Medulla oblongata (tissue), 1 donor: ENCODE measurements at regions not wholly inside any gene's neighbourhood (a gene's known extent, or its start where the extent isn't known, plus 50 kb on each side); places are given as distances from the start of the nearest gene placed in this dataset.

Experiments
- DNase-seq: peaks from one replicate; pipeline ENCODE4 v3.0.0-alpha.2; 2015; ENCODE audit errors: extremely low spot score

DNA sequence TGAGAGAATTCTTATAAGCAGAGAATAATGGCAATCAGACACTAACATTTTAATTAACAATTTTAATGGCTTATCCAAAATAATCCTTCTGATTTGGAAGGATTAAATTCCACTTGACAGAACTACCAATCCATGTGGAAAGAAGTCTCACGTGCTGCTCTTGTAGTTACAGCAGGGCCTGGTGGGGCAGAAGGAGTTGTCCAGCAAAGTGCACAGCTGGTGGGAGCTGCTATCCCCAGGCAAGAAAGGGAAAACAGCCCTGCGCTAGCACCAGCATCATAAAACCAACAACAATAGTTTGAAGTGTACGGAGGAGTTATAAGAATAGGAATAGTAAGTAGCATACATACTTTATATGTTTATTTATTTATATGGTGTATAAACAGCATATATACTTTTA, 127.4 kb upstream of the TRIM2 start:
- DNase-seq: no peak

DNA sequence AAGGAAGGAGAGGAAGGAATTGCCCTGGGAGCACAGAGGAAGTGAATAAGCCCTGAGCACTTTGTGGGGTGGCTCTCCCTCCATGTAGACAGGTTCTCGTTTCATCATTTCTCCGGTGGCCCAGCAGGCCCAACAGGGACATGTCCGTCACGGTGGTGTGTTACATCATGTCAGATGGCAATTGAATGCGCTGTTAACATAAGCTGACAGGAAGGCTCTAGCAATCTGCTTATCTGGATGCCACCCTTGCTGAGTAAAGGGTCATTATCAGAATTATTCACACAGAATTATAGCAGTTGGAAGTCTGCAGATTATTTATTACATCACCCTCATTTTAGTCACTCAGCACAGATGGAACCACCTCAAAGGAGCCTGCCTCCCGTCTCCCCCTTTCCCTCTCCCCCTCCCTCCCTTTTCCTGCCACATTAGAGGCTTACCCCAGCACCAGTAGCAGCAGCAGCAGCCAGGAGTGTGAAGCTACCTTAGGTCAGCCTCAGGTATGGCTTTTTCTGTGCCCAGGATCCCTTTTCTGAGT, 124.3 kb upstream of the TRIM2 start:
- DNase-seq: no peak

DNA sequence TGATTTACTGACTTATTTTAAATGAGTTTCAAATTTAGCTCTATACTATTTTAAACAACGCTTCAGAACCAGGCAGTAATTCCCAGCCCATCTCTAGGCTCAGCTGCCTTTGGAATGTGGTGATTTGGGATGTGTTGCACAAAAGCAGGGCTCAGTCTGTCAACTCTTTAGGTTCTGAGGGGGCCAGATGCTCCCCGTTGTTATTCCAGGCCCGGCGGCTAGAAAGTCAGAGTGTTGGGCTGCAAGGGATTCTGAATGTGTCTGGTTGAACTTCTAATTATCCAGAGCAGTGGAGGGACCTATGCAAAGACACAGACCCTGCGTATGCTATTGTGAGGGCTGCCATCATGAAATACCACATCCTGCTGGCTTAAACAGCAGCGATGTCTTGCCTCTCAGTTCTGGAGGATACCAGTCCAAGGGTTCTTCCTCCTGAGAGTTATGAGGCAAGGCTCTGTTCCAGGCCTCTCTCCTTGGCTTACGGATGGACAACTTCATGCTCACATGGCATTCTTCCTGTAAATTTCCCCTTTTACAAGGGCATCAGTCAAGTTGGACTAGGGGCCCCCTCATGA, 123.2 kb upstream of the TRIM2 start:
- DNase-seq: no peak

GRCh38 chr4:153081693-153082092, 122.5 kb upstream of the TRIM2 start:
- DNase-seq: no peak

- DNase-seq: no peak
Measured at GRCh38 chr4:153082322-153083301, 121.6 kb upstream of the TRIM2 start.

- peak; percentile 94 for DNase-seq
Measured at GRCh38 chr4:153083447-153083947, 120.7 kb upstream of the TRIM2 start.

GRCh38 chr4:153084224-153084979, 119.8 kb upstream of the TRIM2 start:
- DNase-seq: no peak

- peak; percentile 87 for DNase-seq
Measured at GRCh38 chr4:153084980-153085630, 119.1 kb upstream of the TRIM2 start.

DNA sequence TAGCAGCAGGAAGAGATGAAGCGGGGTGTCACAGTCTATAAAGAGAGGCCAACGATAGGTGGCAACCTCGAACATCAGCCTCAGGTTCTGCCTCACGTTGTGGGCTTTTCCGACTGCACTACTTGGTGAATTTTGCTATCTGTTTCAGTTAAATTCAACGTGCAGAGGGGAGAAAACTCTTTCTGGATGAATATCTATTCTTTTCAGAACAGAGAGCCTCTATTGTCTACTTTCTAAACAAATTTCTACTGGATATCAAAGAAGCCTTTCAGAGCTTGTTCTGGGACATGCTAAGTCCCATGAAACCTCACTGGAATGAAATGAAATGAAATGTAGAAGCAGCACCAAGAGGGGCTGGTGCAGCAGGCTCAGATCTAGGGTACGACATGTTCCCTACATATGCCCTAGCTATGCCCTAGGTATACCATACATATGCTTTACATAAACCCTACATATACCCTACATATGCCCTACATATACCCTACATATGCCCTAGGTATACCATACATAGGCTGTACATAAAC, 116.5 kb upstream of the TRIM2 start:
- peak; percentile 83 for DNase-seq

DNA sequence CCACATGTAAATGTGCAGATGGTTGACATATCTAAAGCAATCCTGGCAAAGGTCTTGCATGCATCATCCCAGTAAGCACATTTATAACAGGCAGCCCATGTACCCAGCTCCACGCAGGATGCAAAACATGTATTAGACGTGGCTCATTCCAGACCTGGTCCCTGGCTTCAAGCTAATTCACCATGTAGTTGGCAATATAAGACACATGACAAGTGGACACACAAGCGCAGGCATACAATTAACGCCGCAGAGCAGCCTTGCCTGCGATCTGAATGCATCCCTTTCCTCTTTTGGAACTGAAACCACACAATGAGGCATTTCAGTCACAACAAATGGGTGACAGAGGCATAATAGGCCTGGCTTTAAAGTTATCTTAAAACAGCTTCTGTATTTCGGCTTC, 114.5 kb upstream of the TRIM2 start:
- peak; percentile 64 for DNase-seq

DNA sequence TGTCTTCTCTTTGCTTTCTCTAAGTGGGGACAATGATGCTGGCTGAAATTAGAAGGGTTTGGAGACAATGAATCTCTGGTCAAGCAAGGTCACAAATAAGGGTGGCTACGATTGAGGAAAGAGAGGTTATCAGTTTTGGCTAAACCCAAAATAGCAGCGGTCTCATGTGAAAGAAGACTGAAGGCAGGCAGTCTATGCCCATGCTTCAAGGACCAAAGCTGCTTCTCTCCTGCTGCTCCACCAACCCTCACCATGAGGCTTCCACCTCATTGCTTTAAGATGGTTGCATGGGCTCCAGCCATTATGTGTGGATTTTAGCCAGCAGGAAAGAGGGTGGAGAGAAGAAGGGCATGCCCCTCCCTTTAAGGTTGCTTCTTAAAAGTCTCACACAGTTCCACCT, 114.1 kb upstream of the TRIM2 start:
- DNase-seq: no peak

GRCh38 chr4:153090670-153091385, 113.4 kb upstream of the TRIM2 start:
- DNase-seq: no peak

DNA sequence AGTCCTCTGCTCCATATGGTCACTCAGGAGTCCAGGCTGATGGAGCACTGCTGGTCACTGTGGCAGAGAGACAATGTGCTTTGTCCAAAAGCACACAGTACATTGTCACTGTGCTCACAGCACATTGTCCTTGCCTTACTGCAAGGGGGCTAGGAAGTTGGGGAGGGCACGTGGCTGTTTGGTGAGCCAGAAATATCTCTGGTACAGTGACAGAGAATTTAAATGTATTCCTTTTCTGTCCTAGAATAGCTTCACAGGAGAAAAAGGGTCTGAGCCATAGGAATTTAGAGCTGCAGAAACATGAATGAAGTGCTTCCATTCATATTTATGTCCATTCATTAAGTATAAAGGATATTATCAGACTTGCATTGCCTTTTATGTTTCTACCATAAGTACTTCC, 110.8 kb upstream of the TRIM2 start:
- DNase-seq: no peak

DNA sequence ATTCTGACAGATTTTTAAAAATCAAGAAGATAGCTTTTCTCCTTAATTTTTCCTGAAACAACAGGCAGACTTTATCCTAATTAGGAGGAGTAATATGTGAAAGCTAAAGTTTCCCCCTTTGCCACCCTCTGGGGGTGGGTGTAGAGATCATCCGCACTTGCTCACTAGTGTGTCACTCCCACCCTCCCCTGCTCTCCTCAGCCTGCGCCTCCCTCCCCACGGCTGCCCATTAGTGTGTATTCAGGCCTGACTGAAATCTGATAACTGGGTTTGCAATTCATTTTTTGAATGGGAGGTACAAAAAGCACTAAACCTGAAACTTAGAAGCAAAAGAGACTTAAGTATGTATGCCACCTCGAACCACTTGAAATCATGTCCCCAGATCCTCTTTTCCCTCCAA, 110.4 kb upstream of the TRIM2 start:
- DNase-seq: no peak

DNA sequence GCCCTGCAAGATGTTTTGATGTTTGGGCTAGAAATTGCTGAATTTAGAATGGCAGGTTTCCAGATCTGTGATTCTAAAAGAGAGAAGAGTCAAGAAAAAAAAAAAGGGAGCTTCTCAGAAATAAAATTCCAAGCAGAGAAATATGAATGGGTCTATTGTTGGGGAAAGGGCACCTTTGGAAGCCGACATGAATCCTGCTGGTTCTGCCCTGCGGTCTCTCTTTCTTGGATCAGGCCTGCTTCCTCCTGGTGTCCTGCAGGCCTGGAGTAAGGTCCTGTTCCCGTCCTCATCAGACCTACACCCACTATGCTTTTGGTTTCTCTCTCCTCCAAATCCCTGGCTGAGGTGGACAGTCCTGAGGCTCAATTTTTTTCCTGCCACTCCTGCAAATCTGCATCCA, 109.8 kb upstream of the TRIM2 start:
- no peak for DNase-seq

DNA sequence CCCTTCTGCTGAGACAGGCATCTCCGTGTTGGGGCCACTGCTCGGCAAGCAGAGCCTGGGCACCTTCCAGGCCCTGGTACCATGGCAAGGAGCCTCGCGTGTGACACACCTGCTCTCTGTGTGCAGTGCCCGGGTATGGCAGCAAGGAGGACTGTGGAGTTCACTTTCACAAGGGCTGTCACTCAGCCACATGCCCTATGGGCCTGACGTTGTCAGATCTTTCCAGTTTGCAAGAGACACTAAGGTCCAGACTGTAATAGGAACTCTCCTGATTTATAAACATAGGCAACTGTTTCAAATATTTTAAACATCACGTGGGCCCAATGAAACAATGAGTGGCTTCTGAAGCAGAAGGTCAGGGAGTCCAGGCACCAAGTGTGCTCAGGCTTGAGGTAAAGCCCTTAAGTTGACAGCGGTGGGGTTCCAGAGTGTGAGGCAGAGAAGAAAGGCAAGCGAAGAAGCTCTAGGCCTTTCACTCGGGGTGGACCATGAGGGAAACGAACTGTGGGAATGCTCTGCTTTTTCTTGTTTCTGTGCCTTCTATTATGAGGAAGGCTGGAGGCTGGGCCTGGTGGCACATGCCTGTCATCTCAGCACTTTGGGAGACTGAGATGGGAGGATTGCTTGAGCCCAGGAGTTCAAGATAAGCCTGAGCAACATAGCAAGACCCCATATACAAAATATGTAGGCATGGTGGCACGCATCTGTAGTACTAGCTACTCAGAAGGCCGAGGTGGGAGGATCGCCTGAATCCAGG, 108.6 kb upstream of the TRIM2 start:
- DNase-seq: no peak

- DNase-seq: no peak
Measured at GRCh38 chr4:153096344-153096743, 107.9 kb upstream of the TRIM2 start.

DNA sequence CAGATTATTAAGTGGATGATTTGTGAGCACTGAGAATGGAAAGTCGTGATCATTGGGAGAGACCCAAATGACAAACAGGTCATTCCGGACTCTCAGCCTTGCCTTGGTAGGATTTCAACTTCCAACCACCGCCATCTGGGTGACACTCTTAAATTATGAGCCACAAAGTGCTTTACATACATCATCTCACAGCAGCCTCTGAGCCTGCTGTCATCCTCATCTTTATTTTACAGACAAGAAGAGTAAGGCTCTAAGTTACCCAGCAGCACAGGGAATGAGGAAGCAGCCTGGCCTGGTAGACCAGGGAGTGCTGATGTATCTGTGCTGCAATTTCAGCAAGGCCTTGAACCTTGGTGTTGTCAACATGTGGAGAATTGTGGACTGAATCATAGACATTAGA, 105.8 kb upstream of the TRIM2 start:
- DNase-seq: no peak

GRCh38 chr4:153099391-153100140, 104.7 kb upstream of the TRIM2 start:
- DNase-seq: no peak
